Endothelial cell of hepatic sinusoid (primary cell): ENCODE measurements at regions not wholly inside any gene's neighbourhood (a gene's known extent, or its start where the extent isn't known, plus 50 kb on each side); places are given as distances from the start of the nearest gene placed in this dataset.

ENCODE experiments used
- in situ Hi-C: cut with HindIII; loops from 2 replicates; pipeline ENCODE4 v1.10.0; 2017; ENCODE audit warnings: low sequenced_read_pairs

DNA sequence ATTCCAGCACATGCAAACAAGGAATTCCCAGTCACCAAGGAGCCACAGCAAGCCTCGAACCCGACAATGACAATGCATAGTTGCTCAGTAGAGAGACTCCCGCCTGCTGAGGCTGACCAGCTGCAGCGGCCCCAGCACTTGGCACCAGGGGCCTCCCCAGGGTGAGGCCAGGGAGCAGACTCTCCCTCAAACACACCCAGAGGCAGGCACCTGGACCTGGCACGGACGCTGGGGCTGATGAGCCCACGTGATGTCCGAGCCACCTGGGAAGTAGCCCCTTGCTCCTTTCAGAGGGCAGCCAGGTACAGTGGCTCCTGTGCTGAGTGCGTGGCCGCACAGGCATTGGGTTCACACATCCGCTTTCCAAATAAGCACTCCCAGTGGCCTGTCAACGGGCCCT is 315.9 kb upstream of the TGFBR2 start:
- in situ Hi-C loops: no loop called here

DNA sequence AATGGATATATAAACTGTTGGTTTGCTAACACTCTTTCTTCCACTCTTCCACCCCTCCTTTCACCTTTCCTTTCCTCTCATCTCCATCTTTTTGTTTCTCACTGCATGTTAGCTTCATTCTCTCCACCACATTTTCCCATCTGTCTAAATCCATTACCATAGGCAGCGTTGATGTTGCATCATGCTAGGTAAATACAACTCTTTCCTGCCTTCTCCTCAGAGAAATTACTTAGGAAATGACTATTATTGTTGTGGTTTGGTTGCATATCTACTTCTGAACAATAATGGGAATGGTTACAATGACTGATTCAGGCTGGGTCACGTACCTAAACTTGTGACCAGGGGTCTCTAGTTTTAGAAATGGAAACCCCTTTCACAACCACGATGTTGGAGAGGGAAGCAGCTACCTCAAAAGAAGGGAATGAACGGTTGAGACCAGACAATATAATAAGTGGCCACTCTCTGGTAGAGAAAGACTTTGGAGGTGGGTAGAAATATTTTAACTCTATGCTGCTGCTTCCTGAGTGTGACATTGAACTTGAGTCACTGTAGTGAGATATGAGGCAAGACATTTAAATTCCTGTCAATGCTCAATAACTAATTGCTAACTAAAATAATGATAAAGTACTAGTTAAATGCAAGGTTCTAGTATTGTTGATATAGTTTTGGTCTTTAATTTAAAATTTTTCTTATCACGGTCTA is 314.1 kb upstream of the TGFBR2 start:
- in situ Hi-C loops: no loop called here

GRCh38 chr3:30293621-30294240 is 312.7 kb upstream of the TGFBR2 start:
- in situ Hi-C loops: no loop called here

- in situ Hi-C loops: no loop called here
Measured at GRCh38 chr3:30294241-30294667, 312.1 kb upstream of the TGFBR2 start.

DNA sequence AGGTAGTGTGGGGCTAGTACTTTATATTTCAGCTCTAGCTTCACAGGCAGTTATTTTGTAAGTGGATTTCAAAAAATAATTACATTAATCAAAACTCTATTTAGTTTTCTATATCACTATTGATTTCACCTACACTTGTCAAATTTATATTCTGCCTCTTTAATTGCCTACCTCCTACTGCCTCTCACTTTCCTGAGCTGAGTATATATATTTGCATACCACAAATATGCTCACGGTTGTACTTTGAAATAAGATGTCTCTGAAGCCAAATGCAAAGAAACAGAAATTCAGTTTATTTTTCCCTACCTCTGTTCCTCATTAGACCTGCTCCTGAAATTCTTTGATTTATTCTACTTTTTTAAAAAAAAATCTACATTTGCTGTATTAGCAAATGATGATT is 309.3 kb upstream of the TGFBR2 start:
- in situ Hi-C loops: no loop called here

- in situ Hi-C loops: no loop called here
Measured at GRCh38 chr3:30299674-30300385, 306.6 kb upstream of the TGFBR2 start.

- in situ Hi-C loops: no loop called here
Measured at GRCh38 chr3:30300809-30301208, 305.6 kb upstream of the TGFBR2 start.

DNA sequence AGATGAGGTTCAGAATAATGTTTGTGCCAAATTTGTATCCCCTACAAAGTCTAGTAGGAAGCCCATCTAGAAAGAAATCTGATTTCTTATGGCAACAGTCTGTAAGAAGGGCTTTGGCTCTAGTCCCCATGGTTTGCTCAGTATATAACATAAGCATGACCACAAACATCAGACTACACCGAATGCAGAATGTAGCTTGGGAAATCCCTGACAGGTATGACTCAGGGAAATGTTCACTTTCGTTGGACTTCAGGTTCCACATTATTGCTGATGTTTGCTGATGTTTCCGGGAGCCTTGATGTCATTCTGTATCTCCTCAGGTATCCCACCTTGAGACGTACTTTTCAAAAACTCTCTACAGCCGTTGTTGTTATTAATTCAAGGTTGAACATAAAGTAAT is 304.4 kb upstream of the TGFBR2 start:
- in situ Hi-C loops: no loop called here

DNA sequence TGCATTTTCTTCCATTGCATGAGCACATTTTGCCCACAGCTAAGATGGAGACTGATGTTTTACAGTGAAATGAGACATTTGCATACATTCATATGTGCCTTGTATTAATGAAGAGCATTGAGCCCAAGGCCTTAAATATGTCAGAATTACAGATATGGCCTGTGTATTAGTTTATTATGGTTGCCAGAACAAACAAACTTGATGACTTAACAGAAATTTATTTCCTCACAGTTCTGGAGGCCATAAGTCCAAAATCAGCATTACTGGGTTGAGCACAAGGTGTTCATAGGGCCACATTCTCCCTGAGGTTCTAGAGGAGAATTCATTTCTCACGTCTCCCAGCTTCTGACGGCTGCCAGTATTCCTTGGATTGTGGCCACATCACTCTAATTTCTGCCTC is 302.6 kb upstream of the TGFBR2 start:
- in situ Hi-C loops: no loop called here

GRCh38 chr3:30305021-30305420 is 301.4 kb upstream of the TGFBR2 start:
- in situ Hi-C loops: no loop called here

DNA sequence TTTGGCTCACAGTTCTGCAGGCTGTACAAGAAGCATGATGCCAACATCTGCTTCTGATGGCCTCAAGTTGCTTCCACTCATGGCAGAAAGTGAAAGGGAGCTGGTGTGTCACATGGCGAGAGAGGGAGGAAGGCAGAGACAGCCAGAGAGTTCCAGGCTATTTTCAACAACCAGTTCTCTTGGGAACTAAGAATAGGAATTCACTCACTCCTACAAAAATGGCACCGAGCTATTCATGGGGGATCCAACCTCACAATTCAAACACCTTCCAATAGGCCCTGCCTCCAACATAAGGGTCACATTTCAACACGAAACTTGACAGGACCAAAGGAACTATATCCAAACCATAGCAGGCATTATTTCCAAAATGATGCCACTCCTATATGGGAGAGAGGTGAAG is 299.5 kb upstream of the TGFBR2 start:
- in situ Hi-C loops: no loop called here

DNA sequence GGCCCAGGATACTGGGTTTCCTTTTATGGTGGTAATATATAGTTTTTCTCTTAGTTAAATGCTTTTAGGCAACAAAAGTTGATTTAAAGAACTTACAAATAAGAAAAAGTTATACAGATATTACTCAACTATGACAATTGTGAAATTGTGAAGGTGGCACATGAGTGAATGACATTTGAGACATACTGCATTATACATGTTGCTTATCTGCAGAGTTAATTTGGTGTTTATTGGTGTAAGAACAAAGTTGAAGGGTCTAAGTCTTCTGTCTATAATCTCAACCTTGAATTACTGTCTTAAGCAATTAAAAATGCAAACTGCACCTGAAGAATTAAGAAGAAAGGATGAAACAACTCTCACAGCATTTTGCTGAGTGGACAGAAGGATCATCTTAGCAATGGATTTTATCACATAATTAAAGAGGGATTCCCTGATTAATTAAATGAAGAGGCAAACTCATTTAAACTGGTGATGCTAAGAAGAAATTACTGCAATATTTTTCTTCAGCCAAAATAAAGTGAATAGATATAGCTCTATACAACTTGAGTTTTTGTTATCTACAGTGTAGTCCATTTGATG is 298.9 kb upstream of the TGFBR2 start:
- in situ Hi-C loops: no loop called here

GRCh38 chr3:30308131-30308530 is 298.3 kb upstream of the TGFBR2 start:
- in situ Hi-C loops: no loop called here

DNA sequence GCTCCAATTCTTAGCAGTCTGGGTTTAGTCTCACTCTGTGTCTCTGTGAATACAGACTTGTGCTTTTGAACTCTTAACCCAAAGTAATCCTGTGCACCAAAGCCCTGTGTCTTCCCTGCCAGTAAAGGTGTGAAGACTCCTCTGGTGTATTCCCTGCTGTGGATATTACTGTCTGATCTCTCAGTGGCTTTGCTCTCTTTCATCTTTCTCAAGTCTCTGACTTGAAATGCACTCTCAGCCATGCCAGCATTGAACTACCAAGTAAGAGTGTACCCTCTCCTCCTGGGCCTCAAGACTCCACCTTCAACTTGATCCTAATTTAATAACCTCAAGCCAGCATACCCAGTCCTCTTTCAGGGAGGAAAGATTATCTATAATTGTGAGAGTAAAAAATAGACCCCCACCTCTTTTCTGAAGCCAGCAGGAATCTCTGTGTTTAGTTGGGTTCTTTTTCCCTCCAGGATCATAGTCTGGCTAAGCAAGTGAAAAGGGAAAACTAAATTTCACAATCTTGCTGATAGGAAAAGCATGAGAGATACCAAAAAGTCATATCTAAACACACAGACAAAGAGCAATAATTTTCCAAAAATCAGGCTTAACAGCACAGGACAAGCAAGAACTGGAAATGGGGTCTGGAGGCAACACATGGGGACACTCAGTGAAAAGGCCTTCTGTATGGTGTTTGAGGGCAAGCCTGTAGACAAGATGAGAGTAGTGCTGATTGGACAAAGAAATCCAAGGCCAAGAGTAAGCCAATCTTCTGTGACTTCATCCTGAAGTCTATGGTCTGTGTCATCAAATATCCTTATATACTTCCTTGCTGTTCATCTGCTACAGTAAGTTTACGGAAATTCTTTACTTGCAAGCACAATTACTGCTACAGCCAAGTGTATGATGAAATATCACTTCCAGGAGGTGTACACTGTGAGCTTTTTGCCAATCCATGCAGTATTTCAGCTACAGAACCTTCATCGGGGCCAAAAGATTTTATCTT is 296.1 kb upstream of the TGFBR2 start:
- in situ Hi-C loops: no loop called here

DNA sequence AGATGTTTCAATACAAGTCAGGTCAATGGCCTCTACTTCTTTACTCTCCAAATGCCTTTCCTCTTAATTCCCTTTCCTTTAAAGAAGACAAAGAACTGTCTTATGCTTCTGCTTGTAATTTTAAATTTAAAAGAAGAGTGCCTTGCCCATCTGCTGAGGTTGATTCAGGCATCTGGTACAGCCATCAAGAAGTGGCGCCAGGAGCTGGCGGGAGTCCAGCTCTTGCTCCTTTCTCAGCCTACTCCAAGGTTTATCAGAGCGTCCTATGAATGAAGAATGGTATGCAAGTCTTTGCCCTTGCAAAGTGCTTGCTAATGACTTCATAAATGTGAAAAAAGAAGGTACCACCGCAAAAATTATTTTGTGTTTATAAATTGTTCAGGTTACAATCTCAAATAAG is 294.6 kb upstream of the TGFBR2 start:
- in situ Hi-C loops: no loop called here

DNA sequence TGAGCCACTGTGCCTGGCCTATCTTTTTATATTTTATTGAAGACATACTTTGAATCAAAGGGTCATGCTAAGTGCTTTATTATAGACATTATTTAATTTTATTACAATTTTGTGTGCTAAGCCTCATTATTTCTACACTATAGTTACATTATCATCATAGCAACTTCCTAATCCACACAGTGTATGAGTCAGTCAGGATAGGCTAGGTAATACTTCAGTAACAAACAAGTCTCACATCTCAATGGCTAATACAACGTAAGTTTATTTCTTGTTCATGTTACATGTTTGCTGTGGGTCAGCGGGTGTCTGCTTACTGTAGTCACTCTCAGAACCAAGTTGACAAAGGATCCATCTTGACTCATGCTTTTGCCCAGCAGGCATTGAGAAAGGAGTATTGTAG is 292.6 kb upstream of the TGFBR2 start:
- in situ Hi-C loops: no loop called here

- in situ Hi-C loops: no loop called here
Measured at GRCh38 chr3:30314757-30315325, 291.6 kb upstream of the TGFBR2 start.

GRCh38 chr3:30315447-30315846 is 291.0 kb upstream of the TGFBR2 start:
- in situ Hi-C loops: no loop called here

DNA sequence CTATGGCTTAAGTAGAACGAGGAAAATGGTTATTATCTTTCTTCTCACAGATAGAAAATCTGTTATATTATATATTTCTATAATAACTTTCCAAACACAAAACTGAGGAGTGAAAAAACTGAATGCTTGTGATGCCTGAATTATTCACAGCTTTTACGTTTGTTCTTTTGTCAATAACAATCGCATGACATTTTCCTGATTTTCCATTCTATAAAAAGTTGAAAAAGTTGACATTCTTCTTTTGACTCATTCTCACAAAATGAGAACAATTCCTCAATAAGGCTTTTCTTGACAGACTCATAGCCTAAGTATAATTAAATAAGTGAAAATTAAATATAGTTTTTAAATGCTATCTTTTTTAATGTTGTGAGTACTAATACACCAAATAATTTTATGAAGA is 288.8 kb upstream of the TGFBR2 start:
- in situ Hi-C loops: no loop called here

GRCh38 chr3:30318110-30318509 is 288.3 kb upstream of the TGFBR2 start:
- in situ Hi-C loops: no loop called here
